Gastroesophageal sphincter (tissue), 4 donors: ENCODE measurements at regions not wholly inside any gene's neighbourhood (a gene's known extent, or its start where the extent isn't known, plus 50 kb on each side); places are given as distances from the start of the nearest gene placed in this dataset.
A peak's percentile ranks its signal among the peaks of the same experiment; 100 is the strongest.

Source experiments
- ATAC-seq: fragments of 150-250 bp; one replicate; pipeline ENCODE4 v1.9.1; 2016; ENCODE audit warnings: mild to moderate bottlenecking, moderate library complexity
- H3K27ac ChIP-seq, 4 donors: fragments of 200-600 bp; sonication (generic) in 3 of 4; 1 replicate in 3 of 4; 2 replicates in 1 of 4; pipeline ENCODE4 v1.5.1; 2016 to 2019
- H3K27me3 ChIP-seq: fragments of 200-600 bp; sonication (generic); one replicate; pipeline ENCODE4 v1.5.1; 2019
- H3K36me3 ChIP-seq, 2 donors: fragments of 200-600 bp; sonication (generic); one replicate each; pipeline ENCODE4 v1.5.1; 2019; ENCODE audit warnings: control low read depth in 1 of 2
- H3K4me1 ChIP-seq, 3 donors: fragments of 200-600 bp; sonication (generic); 1 replicate in 2 of 3; 2 replicates in 1 of 3; pipeline ENCODE4 v1.5.1; 2016 to 2019; ENCODE audit warnings: control low read depth in 2 of 3
- H3K4me3 ChIP-seq, 2 donors: fragments of 200-600 bp; sonication (generic); one replicate each; pipeline ENCODE4 v1.5.1; 2019; ENCODE audit warnings: mild to moderate bottlenecking in 1 of 2, moderate library complexity in 1 of 2
- H3K9me3 ChIP-seq, 3 donors: fragments of 200-600 bp; sonication (generic); one replicate each; pipeline ENCODE4 v1.5.1; 2017 to 2019; ENCODE audit warnings: control low read depth in 2 of 3
- EP300 ChIP-seq: sonication (generic); formaldehyde crosslinking; IDR thresholded peaks from one replicate; pipeline ENCODE4 v1.6.1; 2017; ENCODE audit warnings: antibody characterized with exemption, mild to moderate bottlenecking
- POLR2A ChIP-seq, 2 donors: fragments of 450-650 bp; IDR thresholded peaks; one replicate each; pipeline ENCODE4 v1.6.1; 2017; ENCODE audit warnings: antibody characterized with exemption in 2 of 2, mild to moderate bottlenecking in 2 of 2, moderate library complexity in 1 of 2
- POLR2AphosphoS5 ChIP-seq: sonication (generic); formaldehyde crosslinking; IDR thresholded peaks from one replicate; pipeline ENCODE4 v1.6.1; 2017; ENCODE audit warnings: antibody characterized with exemption
- WGBS, 2 donors: methylation state at CpG; one replicate each; pipeline ENCODE4 v1.1.5; 2018; ENCODE audit warnings: low coverage in 1 of 2; 5-methylcytosine and 5-hydroxymethylcytosine counted together
- TF ChIP-seq, protein P1 (sequence below), 4 experiments: fragments of 200-600 bp in 2 of 4; fragments of 450-650 bp in 2 of 4; sonication (generic) in 1 of 4; IDR thresholded peaks; one replicate each; pipeline ENCODE4 v1.5.1; 2017 to 2019; ENCODE audit warnings: antibody characterized with exemption in 4 of 4, mild to moderate bottlenecking in 2 of 4, moderate library complexity in 2 of 4

DNA sequence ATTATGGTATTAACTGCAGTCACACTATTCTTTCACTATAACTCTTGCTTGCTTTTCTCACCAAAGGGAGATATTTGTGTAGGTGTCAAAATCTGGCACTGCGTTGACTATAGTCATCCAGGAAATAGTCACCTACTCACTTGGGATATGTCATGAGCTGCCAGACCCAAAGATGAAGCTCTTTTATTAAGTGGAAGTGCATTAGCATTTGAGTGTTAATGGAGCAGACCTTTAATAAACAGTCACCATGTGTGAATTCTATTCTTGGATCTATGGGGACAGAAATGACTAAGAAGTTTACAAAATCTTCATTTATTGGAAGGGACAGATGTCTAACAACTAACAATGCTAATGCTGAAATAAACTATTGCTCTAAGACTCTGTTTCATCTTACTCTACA, 130.1 kb upstream of the NEDD9 start:
- H3K4me3 ChIP-seq, result no peak overlapping the region
- no peak overlapping the region for H3K27ac ChIP-seq
- no peak for ATAC-seq
- no peaks in the 10 kb centered on the region for H3K27me3 ChIP-seq
- H3K36me3 ChIP-seq, result no peaks in the 10 kb centered on the region
- no peaks in the 10 kb centered on the region for H3K9me3 ChIP-seq
- 89 to 100% methylated on average over 1 of the region's 1 CpG for WGBS, 2 donors
- TF ChIP-seq EP300, result no peak
- peaks cover 0 to 9% (median 0%) of the 10 kb centered on the region in 3 donors for H3K4me1 ChIP-seq

- Histone ChIP-seq H3K27ac (peak overlapping the region in 2 of 4 donors; percentile 11 to 66), H3K36me3 (no peaks in the 10 kb centered on the region), H3K4me1 (no peaks in the 10 kb centered on the region), H3K4me3 (no peak overlapping the region), H3K9me3 (no peaks in the 10 kb centered on the region), H3K27me3 (no peaks in the 10 kb centered on the region)
- no peak for ATAC-seq
- TF ChIP-seq EP300, result no peak
- TF ChIP-seq POLR2AphosphoS5, result no peak
- TF ChIP-seq POLR2A (IDR thresholded peaks at IDR 0.05), result no peak
- TF ChIP-seq, protein P1, sequence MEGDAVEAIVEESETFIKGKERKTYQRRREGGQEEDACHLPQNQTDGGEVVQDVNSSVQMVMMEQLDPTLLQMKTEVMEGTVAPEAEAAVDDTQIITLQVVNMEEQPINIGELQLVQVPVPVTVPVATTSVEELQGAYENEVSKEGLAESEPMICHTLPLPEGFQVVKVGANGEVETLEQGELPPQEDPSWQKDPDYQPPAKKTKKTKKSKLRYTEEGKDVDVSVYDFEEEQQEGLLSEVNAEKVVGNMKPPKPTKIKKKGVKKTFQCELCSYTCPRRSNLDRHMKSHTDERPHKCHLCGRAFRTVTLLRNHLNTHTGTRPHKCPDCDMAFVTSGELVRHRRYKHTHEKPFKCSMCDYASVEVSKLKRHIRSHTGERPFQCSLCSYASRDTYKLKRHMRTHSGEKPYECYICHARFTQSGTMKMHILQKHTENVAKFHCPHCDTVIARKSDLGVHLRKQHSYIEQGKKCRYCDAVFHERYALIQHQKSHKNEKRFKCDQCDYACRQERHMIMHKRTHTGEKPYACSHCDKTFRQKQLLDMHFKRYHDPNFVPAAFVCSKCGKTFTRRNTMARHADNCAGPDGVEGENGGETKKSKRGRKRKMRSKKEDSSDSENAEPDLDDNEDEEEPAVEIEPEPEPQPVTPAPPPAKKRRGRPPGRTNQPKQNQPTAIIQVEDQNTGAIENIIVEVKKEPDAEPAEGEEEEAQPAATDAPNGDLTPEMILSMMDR (IDR thresholded peaks at IDR 0.05), result no peak
- 80 to 89% methylated on average over 2 to 4 of the region's 4 CpGs for WGBS, 2 donors
Observed at GRCh38 chr6:11358904-11359830, 126.7 kb upstream of the NEDD9 start.

GRCh38 chr6:11357285-11357684, 124.8 kb upstream of the NEDD9 start:
- Histone ChIP-seq H3K4me1 (no peaks in the 10 kb centered on the region), H3K27me3 (no peaks in the 10 kb centered on the region), H3K9me3 (no peaks in the 10 kb centered on the region), H3K4me3 (no peak overlapping the region), H3K36me3 (no peaks in the 10 kb centered on the region), H3K27ac (peak overlapping the region in 3 of 4 donors; percentile 32 to 68 (median 66))
- peak; percentile 27 for ATAC-seq
- WGBS, 2 donors, result 74 to 90% methylated on average over 4 to 7 of the region's 7 CpGs
- TF ChIP-seq POLR2AphosphoS5 (no peak), POLR2A (IDR thresholded peaks at IDR 0.05) (no peak), EP300 (no peak)
- TF ChIP-seq, protein P1 (IDR thresholded peaks at IDR 0.05), result no peak

DNA sequence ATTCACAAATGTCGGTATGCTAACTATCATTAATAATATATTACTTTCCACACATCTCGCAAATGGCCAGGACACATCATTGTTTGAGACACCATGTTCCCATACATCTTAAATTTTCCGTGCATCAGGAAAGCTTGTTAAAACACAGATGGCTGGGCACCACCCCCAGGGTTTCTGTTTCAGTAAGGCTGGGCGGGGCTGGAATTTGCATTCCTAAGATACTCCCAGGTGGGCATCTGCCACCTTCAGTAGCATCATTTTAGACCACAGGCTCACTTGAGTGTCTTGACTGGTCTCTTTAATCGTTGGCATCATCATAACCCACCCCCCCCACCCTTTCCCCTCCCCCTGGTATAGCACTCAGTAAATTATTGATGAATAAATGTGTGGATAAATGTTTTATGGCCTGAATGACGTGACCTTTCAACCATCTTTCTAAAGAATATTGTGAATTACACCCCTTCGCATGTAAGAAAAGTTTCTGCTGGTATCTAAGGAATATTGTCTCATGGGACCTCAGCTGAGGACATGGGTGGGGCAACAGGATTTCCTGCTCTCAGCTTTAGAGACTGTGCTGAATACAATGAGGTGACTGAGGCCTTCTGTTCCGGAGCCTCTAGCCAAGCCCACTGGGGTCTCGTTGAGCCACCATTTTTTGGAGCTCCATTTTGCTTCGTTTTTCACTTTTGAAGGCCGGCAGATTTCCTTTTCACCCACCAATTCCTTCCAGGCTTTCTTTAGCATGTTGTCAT, 124.1 kb upstream of the NEDD9 start:
- H3K27ac ChIP-seq, result peak overlapping the region in 3 of 4 donors; percentile 32 to 68 (median 66)
- no peaks in the 10 kb centered on the region for H3K36me3 ChIP-seq
- TF ChIP-seq POLR2A (IDR thresholded peaks at IDR 0.05), result no peak
- TF ChIP-seq EP300, result no peak
- TF ChIP-seq POLR2AphosphoS5, result no peak
- TF ChIP-seq, protein P1 (IDR thresholded peaks at IDR 0.05), result no peak
- 73 to 82% methylated on average over 8 to 10 of the region's 11 CpGs for WGBS, 2 donors
- no peaks in the 10 kb centered on the region for H3K4me1 ChIP-seq
- H3K4me3 ChIP-seq, result no peak overlapping the region
- ATAC-seq, result peak; percentile 80
- H3K9me3 ChIP-seq, result no peaks in the 10 kb centered on the region
- H3K27me3 ChIP-seq, result no peaks in the 10 kb centered on the region

DNA sequence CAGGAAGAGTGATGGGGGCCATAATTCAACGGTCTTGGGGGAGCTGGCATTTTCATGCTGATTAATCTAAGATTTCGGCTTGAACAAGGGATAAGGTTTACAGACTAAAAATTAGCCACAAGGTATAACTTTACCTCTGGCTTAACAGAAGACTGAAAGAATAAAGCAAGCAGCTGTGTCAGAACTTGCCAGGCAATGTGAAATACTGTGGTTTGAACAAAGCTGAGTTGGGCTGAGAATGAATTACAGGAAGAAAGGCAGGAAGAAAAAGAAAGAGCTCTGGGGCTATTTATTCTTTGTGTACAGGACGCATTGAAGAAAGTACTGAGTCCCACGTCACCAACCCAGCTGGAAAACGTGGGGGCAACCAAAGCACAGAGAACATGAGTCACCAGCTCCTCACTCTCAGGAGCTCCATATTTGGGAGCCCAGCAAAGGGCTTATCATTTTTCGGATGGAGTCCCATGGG, 121.5 kb upstream of the NEDD9 start:
- peak overlapping the region; percentile 39 to 70 (median 56) for H3K27ac ChIP-seq
- WGBS, 2 donors, result 41 to 66% methylated on average over 4 to 6 of the region's 6 CpGs
- TF ChIP-seq EP300 (no peak), POLR2AphosphoS5 (peak; percentile 10)
- peak; percentile 57 for ATAC-seq
- no peaks in the 10 kb centered on the region for H3K36me3 ChIP-seq
- H3K9me3 ChIP-seq, result no peaks in the 10 kb centered on the region
- no peaks in the 10 kb centered on the region for H3K27me3 ChIP-seq
- H3K4me1 ChIP-seq, result no peaks in the 10 kb centered on the region
- no peak overlapping the region for H3K4me3 ChIP-seq
